SU-DHL-6 (cell line): ENCODE measurements at regions not wholly inside any gene's neighbourhood (a gene's known extent, or its start where the extent isn't known, plus 50 kb on each side); places are given as distances from the start of the nearest gene placed in this dataset.

ENCODE experiments used
- H2AFZ ChIP-seq: fragments of 200-600 bp; sonication (generic); 2 replicates; pipeline ENCODE4 v1.6.1; 2014; ENCODE audit warnings: low read depth, mild to moderate bottlenecking, moderate library complexity, mixed read lengths, antibody characterized with exemption, low read length; ENCODE audit not compliant: severe bottlenecking
- H3F3A ChIP-seq: fragments of 200-600 bp; shearing (Covaris generic); 2 replicates; pipeline ENCODE4 v1.6.0; 2016; ENCODE audit warnings: antibody characterized with exemption, mild to moderate bottlenecking; ENCODE audit not compliant: insufficient read depth
- H3K27ac ChIP-seq: fragments of 200-600 bp; sonication (generic); 2 replicates; pipeline ENCODE4 v1.5.1; 2016; ENCODE audit warnings: low read depth, mild to moderate bottlenecking, low read length, moderate library complexity, mixed read lengths
- H3K27me3 ChIP-seq: fragments of 200-600 bp; sonication (generic), shearing (Covaris generic); 2 replicates; pipeline ENCODE4 v1.6.0; 2014; ENCODE audit warnings: mild to moderate bottlenecking, low read length
- H3K36me3 ChIP-seq: fragments of 200-600 bp; sonication (generic); 2 replicates; pipeline ENCODE4 v1.6.1; 2014; ENCODE audit warnings: mild to moderate bottlenecking, low read length, mixed read lengths
- H3K4me2 ChIP-seq: fragments of 300-600, 200-600 bp; shearing (Covaris generic), sonication (generic); 2 replicates; pipeline ENCODE4 v1.6.0; 2014; ENCODE audit warnings: low read length, low read depth, mild to moderate bottlenecking; ENCODE audit not compliant: poor library complexity, severe bottlenecking
- H3K4me3 ChIP-seq: fragments of 200-600 bp; sonication (generic); 2 replicates; pipeline ENCODE4 v1.5.1; 2014; ENCODE audit warnings: antibody characterized with exemption, low read length, mild to moderate bottlenecking, mixed read lengths; ENCODE audit not compliant: insufficient read depth, poor library complexity, severe bottlenecking
- H3K79me2 ChIP-seq: fragments of 200-600 bp; sonication (generic); 2 replicates; pipeline ENCODE4 v1.6.1; 2014; ENCODE audit warnings: mild to moderate bottlenecking, low read length, moderate library complexity; ENCODE audit not compliant: insufficient read depth
- H3K9ac ChIP-seq: fragments of 200-600 bp; sonication (generic); 2 replicates; pipeline ENCODE4 v1.7.0; 2014; ENCODE audit warnings: mild to moderate bottlenecking, low read length
- H3K9me2 ChIP-seq: fragments of 200-600 bp; sonication (generic); replicated peaks from 2 replicates; pipeline ENCODE4 v1.6.1; 2014; ENCODE audit warnings: low read length; ENCODE audit not compliant: insufficient read depth
- H3K9me3 ChIP-seq: fragments of 200-600 bp; sonication (generic); 2 replicates; pipeline ENCODE4 v1.6.1; 2014; ENCODE audit warnings: low read length, mixed read lengths; ENCODE audit not compliant: insufficient read depth
- H4K20me1 ChIP-seq: fragments of 200-600 bp; sonication (generic); 2 replicates; pipeline ENCODE4 v1.6.1; 2014; ENCODE audit warnings: low read depth, mild to moderate bottlenecking, antibody characterized with exemption, low read length, moderate library complexity, mixed read lengths
- CTCF ChIP-seq: fragments of 200-600 bp; sonication (generic); IDR thresholded peaks from one replicate; pipeline ENCODE4 v1.5.1; 2017; ENCODE audit warnings: antibody characterized with exemption, mild to moderate bottlenecking, low read length, moderate library complexity; ENCODE audit not compliant: insufficient read depth, poor library complexity, severe bottlenecking
- EZH2phosphoT487 ChIP-seq: fragments of 200-600 bp; sonication (generic), shearing (Covaris generic); conservative IDR thresholded peaks from 2 replicates; pipeline ENCODE4 v1.6.1; 2018; ENCODE audit warnings: mild to moderate bottlenecking, antibody characterized with exemption, low read length, moderate library complexity, mixed read lengths

- no peak overlapping the region for H3K4me2 ChIP-seq
- TF ChIP-seq CTCF (no peak), EZH2phosphoT487 (no peak)
- H3F3A ChIP-seq, result no peaks in the 10 kb centered on the region
- H3K27me3 ChIP-seq, result no peaks in the 10 kb centered on the region
- H3K79me2 ChIP-seq, result no peaks in the 10 kb centered on the region
- no peak overlapping the region for H3K9ac ChIP-seq
- H4K20me1 ChIP-seq, result no peaks in the 10 kb centered on the region
- no peaks in the 10 kb centered on the region for H3K9me2 ChIP-seq
- no peaks in the 10 kb centered on the region for H3K9me3 ChIP-seq
- no peak overlapping the region for H3K4me3 ChIP-seq
- no peak overlapping the region for H2AFZ ChIP-seq
- H3K36me3 ChIP-seq, result no peaks in the 10 kb centered on the region
- H3K27ac ChIP-seq, result no peak overlapping the region
Observed at GRCh38 chr11:27968461-27968860, 139.5 kb downstream of the KIF18A start.

- H3K79me2 ChIP-seq, result no peaks in the 10 kb centered on the region
- H4K20me1 ChIP-seq, result no peaks in the 10 kb centered on the region
- H3K9me3 ChIP-seq, result no peaks in the 10 kb centered on the region
- no peaks in the 10 kb centered on the region for H3K9me2 ChIP-seq
- no peak overlapping the region for H3K4me3 ChIP-seq
- H2AFZ ChIP-seq, result no peak overlapping the region
- no peak overlapping the region for H3K4me2 ChIP-seq
- no peaks in the 10 kb centered on the region for H3K36me3 ChIP-seq
- no peak overlapping the region for H3K9ac ChIP-seq
- no peaks in the 10 kb centered on the region for H3K27me3 ChIP-seq
- H3K27ac ChIP-seq, result no peak overlapping the region
- H3F3A ChIP-seq, result no peaks in the 10 kb centered on the region
- TF ChIP-seq EZH2phosphoT487, result no peak
- no peak for TF ChIP-seq CTCF
Observed at GRCh38 chr11:27965559-27965958, 142.4 kb downstream of the KIF18A start.

GRCh38 chr11:27963370-27963769 lies 144.6 kb downstream of the KIF18A start:
- no peaks in the 10 kb centered on the region for H3K27me3 ChIP-seq
- no peak overlapping the region for H2AFZ ChIP-seq
- no peak overlapping the region for H3K9ac ChIP-seq
- no peaks in the 10 kb centered on the region for H3K79me2 ChIP-seq
- no peaks in the 10 kb centered on the region for H3F3A ChIP-seq
- H4K20me1 ChIP-seq, result no peaks in the 10 kb centered on the region
- no peak overlapping the region for H3K27ac ChIP-seq
- no peaks in the 10 kb centered on the region for H3K36me3 ChIP-seq
- H3K9me3 ChIP-seq, result no peaks in the 10 kb centered on the region
- TF ChIP-seq EZH2phosphoT487, result no peak
- TF ChIP-seq CTCF, result no peak
- no peaks in the 10 kb centered on the region for H3K9me2 ChIP-seq
- no peak overlapping the region for H3K4me3 ChIP-seq
- no peak overlapping the region for H3K4me2 ChIP-seq
